ENCODE measurements at regions not wholly inside any gene's neighbourhood (a gene's known extent, or its start where the extent isn't known, plus 50 kb on each side); places are given as distances from the start of the nearest gene placed in this dataset.

- TF ChIP-seq GATA2 (IDR thresholded peaks at IDR 0.05; ENCODE audit: low read depth, low read length) (no peak), GATA3 (IDR thresholded peaks at IDR 0.05; ENCODE audit: low read depth, low read length) (no peak)
These were observed 64.7 kb upstream of the PRLR start for GRCh38 chr5:35294976-35295375.

All from SH-SY5Y (cell line).